ENCODE measurements at regions not wholly inside any gene's neighbourhood (a gene's known extent, or its start where the extent isn't known, plus 50 kb on each side); places are given as distances from the start of the nearest gene placed in this dataset.
"Not testable (repeated sequence)": the region's sequence is repeated elsewhere in the genome, so short reads cannot be mapped to it uniquely, and the experiment has no call there.

GRCh38 chr9:67708109-67708508 is 150.6 kb upstream of the ANKRD20A1 start:
- not testable (repeated sequence) for DNase-seq (ENCODE audit: low read depth in 2 of 2)

GRCh38 chr9:67711429-67711828 is 147.3 kb upstream of the ANKRD20A1 start:
- not testable (repeated sequence) for DNase-seq (ENCODE audit: low read depth in 2 of 2)

- DNase-seq (ENCODE audit: low read depth in 2 of 2) = not testable (repeated sequence)
Observed at GRCh38 chr9:67711931-67712330, 146.8 kb upstream of the ANKRD20A1 start.

- not testable (repeated sequence) for DNase-seq (ENCODE audit: low read depth in 2 of 2)
Observed at GRCh38 chr9:67712956-67713355, 145.8 kb upstream of the ANKRD20A1 start.

- not testable (repeated sequence) for DNase-seq (ENCODE audit: low read depth in 2 of 2)
Observed at GRCh38 chr9:67717830-67718388, 140.8 kb upstream of the ANKRD20A1 start.

GRCh38 chr9:67720491-67720890 is 138.2 kb upstream of the ANKRD20A1 start:
- not testable (repeated sequence) for DNase-seq (ENCODE audit: low read depth in 2 of 2)

- not testable (repeated sequence) for DNase-seq (ENCODE audit: low read depth in 2 of 2)
Observed at GRCh38 chr9:67722460-67723090, 136.2 kb upstream of the ANKRD20A1 start.

GRCh38 chr9:67723185-67723584 is 135.5 kb upstream of the ANKRD20A1 start:
- DNase-seq (ENCODE audit: low read depth in 2 of 2) = not testable (repeated sequence)

- DNase-seq (ENCODE audit: low read depth in 2 of 2) = peak; percentile 18 to 30
Observed at GRCh38 chr9:67724885-67725284, 133.8 kb upstream of the ANKRD20A1 start.

GRCh38 chr9:67726213-67726988 is 132.3 kb upstream of the ANKRD20A1 start:
- peak in 1 of 2 donors; percentile 13 for DNase-seq (ENCODE audit: low read depth in 2 of 2)

- not testable (repeated sequence) for DNase-seq (ENCODE audit: low read depth in 2 of 2)
Observed at GRCh38 chr9:67763133-67763532, 95.6 kb upstream of the ANKRD20A1 start.

- DNase-seq (ENCODE audit: low read depth in 2 of 2) = not testable (repeated sequence)
Observed at GRCh38 chr9:67771807-67772206, 86.9 kb upstream of the ANKRD20A1 start.

- not testable (repeated sequence) for DNase-seq (ENCODE audit: low read depth in 2 of 2)
Observed at GRCh38 chr9:67800170-67800569, 58.6 kb upstream of the ANKRD20A1 start.
